Loucy (cell line): ENCODE measurements at regions not wholly inside any gene's neighbourhood (a gene's known extent, or its start where the extent isn't known, plus 50 kb on each side); places are given as distances from the start of the nearest gene placed in this dataset.

ENCODE experiments used
- CTCF ChIP-seq: fragments of 200-600 bp; sonication (generic); conservative IDR thresholded peaks from 2 replicates; pipeline ENCODE4 v1.5.1; 2014; ENCODE audit warnings: mild to moderate bottlenecking, antibody characterized with exemption, low read length
- EZH2phosphoT487 ChIP-seq: fragments of 200-600 bp; IDR thresholded peaks from 2 replicates; pipeline ENCODE4 v1.6.1; 2018; ENCODE audit warnings: antibody characterized with exemption, mild to moderate bottlenecking, moderate library complexity, borderline replicate concordance

- TF ChIP-seq CTCF (no peak), EZH2phosphoT487 (no peak)
Observed at GRCh38 chr1:58426918-58427317, 119.6 kb downstream of the OMA1 start.
